DOHH2 (cell line): ENCODE measurements at regions not wholly inside any gene's neighbourhood (a gene's known extent, or its start where the extent isn't known, plus 50 kb on each side); places are given as distances from the start of the nearest gene placed in this dataset.

Source experiments
- CTCF ChIP-seq: fragments of 200-600 bp; sonication (generic); IDR thresholded peaks from one replicate; pipeline ENCODE4 v1.5.1; 2014; ENCODE audit warnings: antibody characterized with exemption, mild to moderate bottlenecking, low read depth, low read length; ENCODE audit not compliant: poor library complexity, severe bottlenecking
- EZH2phosphoT487 ChIP-seq: fragments of 200-600 bp; sonication (generic); IDR thresholded peaks from 2 replicates; pipeline ENCODE4 v1.6.1; 2017; ENCODE audit warnings: borderline replicate concordance, mild to moderate bottlenecking, antibody characterized with exemption, low read length, moderate library complexity, mixed read lengths

GRCh38 chr16:54505549-54506213 is 219.1 kb upstream of the IRX3 start:
- no peak for TF ChIP-seq CTCF
- no peak for TF ChIP-seq EZH2phosphoT487
